Cardiac septum (tissue), 1 donor: ENCODE measurements at regions not wholly inside any gene's neighbourhood (a gene's known extent, or its start where the extent isn't known, plus 50 kb on each side); places are given as distances from the start of the nearest gene placed in this dataset.

Experiments
- DNase-seq: peaks from one replicate; pipeline ENCODE4 v3.0.0-alpha.2; 2020; ENCODE audit warnings: low spot score
- intact Hi-C: fragments of 100-400 bp; cut with DNase I; formaldehyde crosslinking; loops from one replicate; pipeline ENCODE4 v1.14.0; 2022
- donor health status: DM: no; HTN: no; CAD: no.

DNA sequence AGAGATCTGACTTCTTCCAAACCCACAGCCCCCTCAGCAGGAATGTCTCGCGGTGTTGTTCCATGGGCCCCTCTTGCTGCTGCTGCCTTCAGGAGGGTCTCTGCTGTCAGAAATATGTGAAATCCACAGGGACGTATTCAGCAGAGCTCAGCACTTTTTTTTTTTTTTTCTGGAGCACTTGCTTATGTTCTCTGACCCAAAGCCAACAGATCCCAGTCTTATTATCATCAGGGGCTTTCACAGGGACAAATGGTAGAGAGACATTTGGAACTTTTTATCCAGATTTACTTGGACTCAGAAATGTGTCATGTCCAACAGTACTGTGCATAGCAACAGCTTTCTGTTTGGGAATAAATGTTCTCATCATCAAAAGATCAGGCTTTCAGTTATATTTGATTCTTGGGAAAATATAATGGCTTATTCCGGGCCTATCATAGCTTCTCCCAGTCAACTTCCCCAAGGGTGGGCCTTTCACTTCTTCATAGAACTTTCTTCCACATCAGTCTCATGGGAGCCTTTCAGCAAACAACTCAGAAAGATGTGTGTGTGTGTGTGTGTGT lies 332.7 kb downstream of the ZNF536 start:
- no peak for DNase-seq
- intact Hi-C loops: no loop called here

DNA sequence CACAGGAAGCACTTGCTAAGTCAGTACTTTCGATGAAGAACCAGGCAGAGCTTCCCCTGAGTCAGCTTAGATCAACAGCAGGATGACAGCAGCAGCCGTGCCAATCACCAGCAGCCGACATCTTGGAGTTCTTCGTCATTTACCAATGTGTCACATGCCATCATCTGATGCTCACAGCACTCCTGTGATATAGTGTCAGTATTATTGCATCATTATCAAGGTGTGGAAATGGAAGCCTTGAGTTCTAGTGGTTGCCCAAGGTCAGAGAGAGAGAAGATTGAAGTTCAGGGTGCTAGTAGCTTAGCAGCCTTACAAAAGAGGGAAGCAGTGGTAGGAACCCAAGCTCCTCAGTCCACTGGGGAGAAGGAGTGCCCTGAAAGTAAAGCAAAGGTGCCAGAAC lies 331.5 kb downstream of the ZNF536 start:
- no peak for DNase-seq
- intact Hi-C loops: no loop called here

DNA sequence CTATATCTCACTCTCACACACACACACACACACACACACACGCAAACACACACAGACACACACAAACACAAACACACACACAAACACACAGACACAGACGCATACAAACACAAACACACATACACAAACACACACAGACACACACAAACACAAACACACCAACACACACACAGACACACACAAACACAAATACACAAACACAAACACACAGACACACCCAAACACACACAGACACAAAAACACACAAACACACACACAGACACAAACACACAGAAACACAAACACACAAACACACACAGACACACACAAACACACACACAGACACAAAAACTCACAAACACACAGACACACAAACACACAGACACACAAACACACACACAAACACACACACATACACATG lies 329.0 kb downstream of the ZNF536 start:
- intact Hi-C loops: no loop called here
- no peak for DNase-seq

DNA sequence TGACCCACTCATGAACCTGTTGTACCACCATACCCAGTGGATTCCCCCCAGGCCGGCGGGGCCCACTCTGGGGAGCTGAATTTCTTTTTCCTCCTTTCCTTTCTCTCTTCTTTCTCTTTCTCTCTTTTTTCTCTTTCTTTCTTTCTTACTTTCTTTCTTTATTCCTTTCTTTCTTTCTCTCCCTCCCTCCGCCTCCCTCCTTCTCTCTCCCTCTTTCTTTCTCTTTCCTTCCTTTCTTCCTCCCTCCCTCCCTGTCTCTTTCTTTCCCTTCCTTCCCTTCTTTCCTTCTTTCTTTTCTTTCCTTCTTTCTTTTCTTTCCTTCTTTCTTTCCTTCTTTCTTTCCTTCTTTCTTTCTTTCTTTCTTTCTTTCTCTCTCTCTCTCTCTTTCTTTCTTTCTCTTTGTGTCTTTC lies 327.7 kb downstream of the ZNF536 start:
- no peak for DNase-seq
- intact Hi-C loops: no loop called here

DNA sequence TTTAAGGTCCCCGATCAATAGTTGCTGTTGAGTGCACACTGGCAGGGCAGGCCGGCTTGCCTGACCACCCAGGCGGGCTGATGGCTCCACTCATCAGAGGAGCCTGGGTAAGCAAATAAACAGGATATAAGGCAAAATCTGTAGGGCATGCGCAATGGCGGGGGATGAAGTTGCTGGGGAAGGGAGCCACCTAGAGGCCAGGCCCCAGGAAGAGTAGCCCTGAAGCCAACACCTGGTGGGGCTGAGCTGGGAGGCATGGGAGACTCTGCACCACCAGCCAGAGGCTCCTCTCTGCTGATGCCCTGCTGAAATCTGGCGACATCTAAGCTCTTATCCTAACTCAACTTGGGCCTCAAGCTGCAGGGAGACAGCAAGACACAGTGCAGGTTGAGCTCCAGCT lies 324.3 kb downstream of the ZNF536 start:
- no peak for DNase-seq
- intact Hi-C loops: no loop called here

DNA sequence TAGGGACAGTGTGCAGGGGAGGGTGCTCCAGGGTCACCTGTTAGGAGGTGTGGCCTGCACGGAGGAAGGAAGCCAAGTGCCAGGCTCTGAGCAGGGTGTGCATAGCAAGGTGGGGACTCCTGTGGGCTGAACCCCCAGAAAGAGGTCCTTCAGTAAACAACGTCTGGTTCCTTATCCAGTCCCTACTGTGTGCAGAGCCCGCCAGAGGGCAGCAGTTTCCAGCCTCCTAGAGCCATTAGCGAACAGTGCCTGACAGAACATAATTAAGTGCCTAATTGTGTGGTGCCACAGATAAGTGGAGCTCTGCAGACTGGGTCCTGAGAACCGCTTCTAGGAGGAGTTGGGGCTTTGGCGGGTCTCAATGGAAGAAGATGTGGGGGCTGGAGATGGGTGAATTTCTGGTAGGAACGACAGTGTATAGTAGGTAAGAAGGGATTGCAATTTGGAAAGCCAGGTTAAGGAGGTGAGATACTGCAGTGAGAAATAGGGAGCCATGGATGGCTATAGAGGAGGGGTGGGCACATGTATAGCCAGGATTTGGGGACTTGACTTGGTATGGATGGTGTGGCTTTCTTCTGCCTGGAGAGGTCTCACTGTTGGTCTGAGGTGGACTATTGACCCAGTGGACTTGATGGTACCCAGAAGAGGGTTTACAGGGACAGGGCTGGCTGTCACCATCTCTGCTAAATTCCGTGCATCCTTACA lies 323.1 kb downstream of the ZNF536 start:
- DNase-seq: no peak
- intact Hi-C loops: no loop called here

DNA sequence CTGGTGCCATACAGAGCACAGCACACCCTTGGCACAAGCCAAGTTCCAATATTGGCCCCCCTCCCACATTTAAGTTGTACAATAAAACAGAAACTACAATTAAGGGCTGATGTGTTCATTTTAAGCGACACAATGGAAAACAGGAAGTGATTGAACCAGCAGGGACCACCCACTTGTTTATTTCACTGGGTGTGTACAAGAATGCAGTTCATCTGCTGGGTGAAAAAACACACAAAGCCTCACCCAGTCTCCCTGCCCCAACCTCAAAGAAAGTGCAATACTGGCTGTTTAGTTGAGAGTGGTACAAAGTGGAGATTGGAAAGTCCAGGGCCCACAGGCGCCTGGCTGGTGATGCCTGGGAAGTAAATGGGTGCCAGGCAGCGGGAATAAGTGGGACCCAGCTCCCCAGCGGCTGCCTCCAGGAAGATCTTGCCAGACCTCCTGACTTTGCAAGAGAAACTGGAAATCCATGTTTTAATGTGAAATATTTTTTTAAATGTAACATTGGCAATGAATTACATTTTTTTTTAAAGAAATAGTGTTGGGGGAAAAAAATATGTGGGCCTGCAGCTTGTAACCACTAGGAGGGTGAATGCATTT lies 322.1 kb downstream of the ZNF536 start:
- no peak for DNase-seq
- intact Hi-C loops: no loop called here

DNA sequence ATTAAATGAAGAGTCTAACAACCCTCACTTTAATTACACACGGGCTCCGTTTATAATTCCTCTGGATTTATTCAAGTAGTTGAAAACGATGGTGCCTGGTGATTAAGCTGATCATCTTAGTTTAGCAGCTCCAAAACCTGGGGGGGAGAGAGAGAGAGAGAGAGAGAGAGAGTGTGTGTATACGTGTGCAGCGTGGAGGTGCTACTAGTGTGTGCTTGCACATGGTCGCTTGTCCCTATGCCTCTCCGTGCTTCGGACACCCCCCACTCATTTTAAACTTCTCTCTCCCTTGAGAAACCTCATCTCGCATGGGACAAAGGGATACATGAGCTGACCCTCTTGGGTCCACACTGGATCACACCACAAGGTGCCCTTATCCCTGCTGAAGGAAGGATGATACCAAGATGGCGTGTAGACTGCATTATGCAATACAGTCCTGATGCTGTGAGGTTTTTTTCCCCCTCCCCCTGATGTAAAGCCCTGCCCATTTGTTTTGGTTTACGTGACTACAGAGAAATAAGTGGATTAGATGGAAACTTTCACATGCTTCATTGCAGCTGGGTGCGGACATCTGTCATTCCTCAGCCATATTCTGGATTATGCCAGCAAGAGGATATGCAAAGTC lies 320.8 kb downstream of the ZNF536 start:
- intact Hi-C loops: no loop called here
- no peak for DNase-seq

DNA sequence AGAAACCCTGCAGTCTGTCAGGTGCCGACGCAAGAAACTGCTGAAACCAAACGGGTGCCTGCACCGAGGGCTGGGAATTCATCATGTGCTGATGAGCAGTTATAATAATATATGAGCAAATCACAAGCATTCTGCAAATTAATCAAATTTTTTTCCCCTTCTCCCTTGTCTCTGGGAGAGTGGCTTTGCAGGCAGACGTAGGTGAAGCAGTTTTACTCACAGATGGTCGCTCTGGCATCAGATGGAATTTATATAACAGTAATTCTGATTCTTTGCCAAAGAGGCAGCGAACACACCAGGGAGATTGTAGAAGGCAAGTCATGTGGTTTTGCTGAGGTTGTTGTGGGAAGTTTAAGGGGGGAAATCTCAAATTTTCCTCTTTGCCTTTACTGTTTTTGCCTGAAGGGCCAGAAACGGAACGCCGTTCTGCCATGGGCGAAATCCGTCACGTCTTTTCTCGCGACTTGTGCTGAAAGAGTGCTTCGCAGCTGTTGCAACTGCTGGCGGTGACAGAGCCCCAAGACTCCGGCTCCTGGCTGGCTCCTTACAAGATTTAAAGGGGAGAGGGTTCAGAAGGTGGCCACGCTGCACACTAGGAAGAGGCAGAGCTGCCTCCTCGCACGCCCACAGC lies 320.1 kb downstream of the ZNF536 start:
- DNase-seq: no peak

DNA sequence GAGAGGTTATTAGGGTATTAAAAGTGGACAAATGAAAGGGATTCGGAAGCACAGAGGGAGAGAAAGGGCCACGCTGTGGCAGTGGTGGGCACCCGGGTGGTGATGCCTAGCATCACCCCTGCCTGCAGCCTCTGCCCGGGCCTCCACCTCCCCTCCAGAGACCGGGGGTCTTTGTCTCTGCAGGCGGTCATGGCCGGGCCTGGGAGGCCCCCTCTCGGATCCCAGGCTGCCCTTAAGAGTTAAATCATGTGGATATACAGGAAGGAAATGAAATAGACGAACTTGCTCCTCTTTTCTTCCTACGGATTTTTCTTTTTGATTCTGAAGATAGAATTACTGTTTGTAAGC lies 319.6 kb downstream of the ZNF536 start:
- intact Hi-C loops: no loop called here

More for the DNA sequence above, 320.1 kb downstream of the ZNF536 start:
- intact Hi-C loops: no loop called here

DNA sequence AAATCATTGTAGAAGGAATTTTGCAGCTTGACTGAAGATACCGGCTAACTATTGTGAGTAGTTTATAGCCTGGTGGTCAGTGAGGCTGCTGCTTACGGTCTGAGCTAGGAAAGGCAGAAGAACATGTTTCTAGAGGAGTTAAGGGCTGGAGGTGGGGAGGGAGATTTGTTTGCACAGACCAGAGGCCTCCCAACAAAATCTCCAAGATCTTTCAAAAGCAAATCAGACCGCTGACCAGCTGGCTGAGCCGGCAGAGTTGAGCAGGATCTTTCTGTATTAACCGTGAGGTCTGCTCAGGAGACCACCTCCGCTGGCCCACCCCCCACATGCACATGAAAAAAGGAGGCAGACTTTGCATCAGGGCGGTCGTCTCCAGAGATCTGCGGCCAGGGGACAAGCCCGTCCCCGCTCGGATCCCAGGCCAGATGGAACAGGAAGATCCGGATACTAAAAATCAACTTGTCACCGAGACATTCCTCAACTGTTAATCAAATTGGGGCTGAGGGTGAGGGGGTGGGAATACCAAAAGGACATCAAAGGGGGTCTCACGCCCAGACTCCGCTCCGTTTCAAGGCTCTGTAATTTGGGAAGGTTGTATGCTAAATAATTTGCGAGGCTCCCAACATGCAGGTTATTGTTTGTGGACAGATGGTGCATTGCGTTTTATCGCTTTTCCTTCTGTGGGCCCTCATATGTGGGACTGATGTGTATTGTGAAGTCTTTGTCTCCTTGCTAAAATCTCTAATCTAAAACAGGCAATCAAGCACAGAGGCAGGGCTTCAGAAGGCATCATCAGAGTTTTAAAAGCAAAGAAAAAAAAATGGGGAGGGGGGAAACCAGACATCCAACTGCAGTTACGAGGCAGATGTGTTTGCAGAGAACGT lies 319.0 kb downstream of the ZNF536 start:
- intact Hi-C loops: no loop called here
- DNase-seq: no peak

More for the DNA sequence above, 319.6 kb downstream of the ZNF536 start:
- DNase-seq: no peak

DNA sequence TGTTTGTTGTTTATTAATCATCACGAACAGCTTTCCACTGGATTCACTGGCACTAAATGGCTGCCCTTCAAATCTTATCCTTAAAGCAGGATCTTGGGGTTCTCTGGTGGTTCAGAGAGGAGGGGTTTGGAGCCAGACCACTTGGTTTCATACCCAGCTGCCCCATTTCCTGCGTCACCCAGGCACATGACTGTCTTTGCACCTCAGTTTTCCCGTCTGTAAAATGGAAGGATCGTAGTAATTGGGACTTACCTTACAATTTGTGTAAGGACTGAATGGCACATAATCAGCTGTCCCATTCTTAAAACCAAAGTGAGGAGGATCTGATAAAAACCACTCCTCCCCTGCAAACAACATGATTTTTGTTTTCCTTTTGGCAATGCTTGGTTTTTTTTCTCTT lies 318.3 kb downstream of the ZNF536 start:
- no peak for DNase-seq
- intact Hi-C loops: no loop called here

DNA sequence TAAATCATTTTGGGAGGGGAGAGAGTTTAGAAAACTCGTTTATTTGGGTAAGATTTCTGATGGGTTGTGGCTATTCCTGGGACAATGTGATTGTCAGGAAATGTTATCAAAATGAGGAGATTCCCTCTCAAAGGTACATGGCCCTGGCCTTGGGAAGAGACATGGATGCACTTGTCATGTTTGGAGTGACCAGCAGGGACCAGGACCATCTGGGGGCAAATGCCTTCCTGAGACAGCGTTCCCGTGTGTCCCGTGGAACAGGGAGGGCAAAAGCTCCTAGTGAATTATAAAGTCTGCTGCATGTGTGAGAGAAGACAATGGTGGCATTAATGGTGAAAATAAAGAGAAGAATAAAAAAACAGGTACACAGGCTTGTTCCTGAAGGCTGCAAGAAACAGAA lies 317.3 kb downstream of the ZNF536 start:
- no peak for DNase-seq
- intact Hi-C loops: loop anchor here (5.0 to 10.0 kb wide), 2 partner anchors 665 to 1533 kb away; no protein-coding TSS in a partner anchor

DNA sequence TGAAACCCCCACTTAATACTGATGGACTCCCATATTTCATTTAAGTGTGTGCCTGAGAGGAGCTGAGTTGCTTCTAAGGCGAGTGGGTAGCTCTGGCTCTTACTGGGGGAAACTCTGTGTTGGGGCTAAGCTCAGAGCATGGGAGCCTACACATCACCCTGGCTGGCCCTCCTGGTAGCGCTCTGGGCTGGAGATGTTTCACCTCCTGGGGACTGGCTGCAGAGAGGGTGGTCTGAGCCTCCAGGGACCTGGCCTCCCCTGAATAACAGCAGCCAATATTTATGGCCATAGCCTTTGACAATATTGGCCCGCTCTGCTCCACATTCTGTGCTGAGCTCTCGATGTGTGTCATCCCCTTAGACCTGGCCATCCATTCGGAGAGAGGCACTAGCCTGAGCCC lies 316.5 kb downstream of the ZNF536 start:
- intact Hi-C loops: loop anchor here (5.0 to 10.0 kb wide), 2 partner anchors 666 to 1534 kb away; no protein-coding TSS in a partner anchor
- no peak for DNase-seq

DNA sequence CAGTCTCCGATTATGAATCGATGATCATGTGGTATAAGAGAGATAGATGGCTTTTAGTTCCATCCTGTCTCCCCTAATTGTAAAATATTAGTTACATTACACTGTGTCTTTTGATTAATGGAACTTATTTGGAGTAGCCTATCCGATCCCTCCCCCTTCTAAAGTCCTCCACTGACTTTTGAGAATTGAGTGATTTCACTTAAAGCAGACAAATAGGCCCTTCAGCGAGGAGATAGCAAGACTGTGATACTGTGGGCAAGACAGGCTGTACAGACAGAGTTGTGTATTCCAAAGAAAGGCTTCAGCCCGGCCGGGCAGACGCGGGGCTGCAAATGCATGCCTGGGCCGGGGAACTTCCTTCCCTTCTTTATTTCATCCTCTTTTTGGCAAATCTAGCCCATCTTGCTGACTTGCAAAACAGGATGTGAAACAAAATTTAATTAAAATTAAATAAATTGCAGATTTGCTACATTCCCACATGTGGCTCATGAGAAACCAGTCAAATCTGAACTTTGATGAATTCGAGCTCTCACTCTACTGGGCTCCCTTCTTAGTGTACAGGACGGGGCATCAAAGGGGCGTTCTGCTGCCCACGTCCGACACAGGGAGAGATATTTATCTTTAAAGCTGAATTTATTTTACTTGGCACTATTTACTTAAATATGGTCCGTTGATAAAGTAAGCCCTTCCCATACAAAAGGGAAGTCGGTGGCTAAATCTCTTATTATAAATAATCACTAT lies 314.8 kb downstream of the ZNF536 start:
- DNase-seq: no peak
- intact Hi-C loops: loop anchor here (5.0 to 10.0 kb wide), 2 partner anchors 668 to 1535 kb away; no protein-coding TSS in a partner anchor

DNA sequence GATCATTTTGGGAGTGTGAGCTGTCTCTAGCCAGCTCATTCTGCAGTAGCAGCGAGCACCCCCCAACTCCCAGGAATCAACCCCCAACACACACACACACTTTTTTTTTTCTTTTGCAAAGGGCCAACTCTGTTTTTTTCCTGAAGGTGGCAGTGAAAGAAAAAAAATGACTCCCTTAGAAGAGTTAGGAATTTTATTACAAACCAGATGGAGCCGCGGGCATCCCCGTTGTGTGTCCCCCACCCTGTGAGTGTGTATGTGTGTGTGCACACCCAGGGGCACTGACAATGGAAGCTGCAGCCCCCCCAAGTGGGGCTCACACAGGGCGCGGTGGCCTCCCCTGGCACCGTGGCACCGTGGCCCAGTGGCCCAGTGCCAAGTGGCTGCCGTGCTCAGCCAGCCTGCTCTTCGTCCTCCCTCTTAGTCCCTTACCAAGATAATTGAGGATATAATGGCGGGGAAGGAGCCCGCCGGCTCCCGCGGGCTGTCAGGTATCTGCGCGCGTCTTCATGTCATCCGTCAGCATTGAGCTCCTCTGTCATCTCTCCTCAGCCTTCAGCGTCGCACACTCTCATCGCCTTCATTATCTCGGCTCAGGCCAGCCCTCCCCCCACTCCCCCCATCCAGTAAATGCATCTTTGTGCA lies 314.1 kb downstream of the ZNF536 start:
- DNase-seq: no peak
- intact Hi-C loops: loop anchor here (5.0 to 10.0 kb wide), 2 partner anchors 669 to 1536 kb away; no protein-coding TSS in a partner anchor

DNA sequence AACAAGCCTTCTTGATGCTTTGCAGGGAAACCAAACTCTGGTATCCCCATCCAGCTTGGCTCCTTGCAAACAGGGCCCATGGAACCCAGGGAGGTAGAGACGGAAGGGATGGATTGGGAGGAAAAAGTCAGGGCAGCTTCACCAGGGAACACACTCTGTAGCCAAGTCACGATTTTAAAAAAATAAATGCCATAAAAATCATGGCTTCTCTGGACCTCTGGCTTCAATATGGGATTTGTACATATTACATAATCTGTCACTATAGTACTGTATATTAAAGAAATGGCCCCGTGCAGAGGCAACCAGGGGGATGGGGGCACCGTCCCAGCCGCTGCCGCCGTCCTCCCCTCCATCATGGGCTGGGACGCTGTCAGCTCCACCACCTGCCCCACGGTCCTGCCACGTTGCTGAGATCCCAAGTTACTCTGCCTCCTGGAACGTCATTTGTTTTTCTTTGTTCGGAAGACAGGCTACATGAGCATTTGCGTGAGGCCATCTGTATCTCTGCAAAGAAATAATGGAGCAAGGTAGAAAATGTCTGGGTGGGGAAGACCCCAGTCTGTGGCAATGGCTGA lies 313.3 kb downstream of the ZNF536 start:
- intact Hi-C loops: loop anchor here (5.0 to 10.0 kb wide), 2 partner anchors 669 to 1537 kb away; no protein-coding TSS in a partner anchor
- DNase-seq: no peak

DNA sequence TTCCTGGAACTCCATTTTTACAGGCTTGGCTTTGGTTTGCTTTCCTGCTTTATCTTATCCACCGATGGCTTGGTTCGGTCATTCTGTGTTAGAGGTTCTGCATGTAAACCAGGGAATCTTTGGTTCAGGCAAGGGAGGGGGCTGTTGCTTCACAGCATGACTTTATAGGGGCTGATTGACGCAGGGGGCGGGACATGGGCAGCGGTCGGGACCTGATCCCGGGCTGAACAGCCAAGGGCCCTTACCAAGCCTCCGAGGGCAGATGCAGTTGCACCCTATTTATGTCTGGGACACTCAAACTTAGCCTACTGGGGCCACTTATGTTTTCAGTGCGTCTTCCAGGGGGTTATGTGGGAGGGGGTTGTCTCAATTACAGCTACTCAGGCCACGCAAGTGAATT lies 312.4 kb downstream of the ZNF536 start:
- no peak for DNase-seq
- intact Hi-C loops: loop anchor here (5.0 to 10.0 kb wide), 3 partner anchors 670 to 1538 kb away; no protein-coding TSS in a partner anchor
